Activated naive CD4-positive, alpha-beta T cell treated with anti-CD3 and anti-CD28 coated beads for 36 hours (primary cell): ENCODE measurements at regions not wholly inside any gene's neighbourhood (a gene's known extent, or its start where the extent isn't known, plus 50 kb on each side); places are given as distances from the start of the nearest gene placed in this dataset.

Experiments
- CTCF ChIA-PET: fragments of 350-600 bp; sonication (Branson Sonifier 250); formaldehyde crosslinking; loops from one replicate; lab custom pipeline; 2021; ENCODE audit warnings: antibody characterized with exemption; lab: Charles Lee
- DNase-seq: peaks from one replicate; pipeline ENCODE4 v3.0.0-alpha.2; 2020
- H3K27ac Mint-ChIP-seq: one replicate; pipeline ENCODE4 v1.8.0; 2021; ENCODE audit warnings: mild to moderate bottlenecking, mixed read lengths
- H3K27me3 Mint-ChIP-seq: one replicate; pipeline ENCODE4 v1.8.0; 2021; ENCODE audit warnings: low read depth, mixed read lengths
- H3K36me3 Mint-ChIP-seq: one replicate; pipeline ENCODE4 v1.8.0; 2021; ENCODE audit warnings: low read depth, mixed read lengths
- H3K4me1 Mint-ChIP-seq: one replicate; pipeline ENCODE4 v1.8.0; 2021; ENCODE audit warnings: low read depth, mixed read lengths
- H3K4me3 Mint-ChIP-seq: one replicate; pipeline ENCODE4 v1.8.0; 2021; ENCODE audit warnings: mild to moderate bottlenecking, moderate library complexity, mixed read lengths
- H3K9me3 Mint-ChIP-seq: one replicate; pipeline ENCODE4 v1.8.0; 2021; ENCODE audit warnings: mixed read lengths
- intact Hi-C: fragments of 100-400 bp; cut with micrococcal nuclease; formaldehyde crosslinking; loops from one replicate; pipeline ENCODE4 v1.15.1; 2023

DNA sequence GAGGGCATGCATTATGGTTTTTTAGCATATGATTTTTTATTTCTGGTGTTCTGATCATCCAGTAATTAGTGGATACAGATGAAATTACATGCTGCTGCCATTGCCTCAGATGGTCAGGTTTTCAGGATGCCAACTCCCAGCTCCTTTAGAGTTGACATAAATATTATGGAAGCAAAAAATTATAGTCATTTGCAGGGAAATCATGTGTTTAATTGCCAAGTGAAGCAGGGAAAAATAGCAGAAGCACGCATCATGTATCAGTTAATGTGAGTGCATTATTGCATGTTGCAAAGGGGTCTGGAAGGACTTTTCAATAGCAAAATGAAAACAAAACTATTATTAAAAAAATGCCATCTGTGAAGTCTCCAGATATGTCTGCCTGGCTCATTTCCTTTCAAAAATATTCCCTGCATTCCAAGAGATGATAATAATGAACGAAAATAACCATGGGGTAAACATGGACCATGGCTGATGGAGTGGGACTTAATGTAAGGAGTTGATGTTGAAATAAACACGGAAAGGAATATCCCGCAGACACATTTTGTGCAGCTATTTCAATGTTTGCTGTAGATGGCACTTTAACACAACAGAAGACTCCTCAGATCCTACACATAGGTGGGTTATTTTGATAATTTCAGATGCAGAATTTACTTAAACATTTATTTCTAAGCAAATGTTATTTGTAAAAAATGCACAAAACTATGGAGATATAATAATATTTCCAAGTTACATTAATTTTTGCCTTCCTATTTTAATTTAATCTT is 87.7 kb upstream of the DYNAP start:
- no peaks in the 10 kb centered on the region for H3K4me1 Mint-ChIP-seq
- no peak overlapping the region for H3K27ac Mint-ChIP-seq
- H3K36me3 Mint-ChIP-seq: no peaks in the 10 kb centered on the region
- H3K9me3 Mint-ChIP-seq: no peaks in the 10 kb centered on the region
- no peaks in the 10 kb centered on the region for H3K27me3 Mint-ChIP-seq
- intact Hi-C loops: no loop called here
- H3K4me3 Mint-ChIP-seq: no peak overlapping the region
- no peak for DNase-seq
- CTCF ChIA-PET: no interaction called here

- Mint-ChIP-seq H3K27ac (no peak overlapping the region), H3K27me3 (no peaks in the 10 kb centered on the region), H3K4me3 (no peak overlapping the region), H3K9me3 (no peaks in the 10 kb centered on the region), H3K4me1 (no peaks in the 10 kb centered on the region), H3K36me3 (no peaks in the 10 kb centered on the region)
- intact Hi-C loops: no loop called here
- CTCF ChIA-PET: interaction anchor here (0.6 to 0.7 kb wide), 2 partner anchors 99 to 165 kb away, joined by 3 read pairs; no protein-coding TSS in a partner anchor
- DNase-seq: no peak
Observed at GRCh38 chr18:54506516-54507261, 84.4 kb upstream of the DYNAP start.

GRCh38 chr18:54509793-54510192 is 81.3 kb upstream of the DYNAP start:
- Mint-ChIP-seq H3K27me3 (no peaks in the 10 kb centered on the region), H3K9me3 (no peaks in the 10 kb centered on the region), H3K36me3 (no peaks in the 10 kb centered on the region), H3K27ac (no peak overlapping the region), H3K4me1 (no peaks in the 10 kb centered on the region), H3K4me3 (no peak overlapping the region)
- CTCF ChIA-PET: no interaction called here
- intact Hi-C loops: no loop called here
- no peak for DNase-seq

- no peak overlapping the region for H3K4me3 Mint-ChIP-seq
- CTCF ChIA-PET: no interaction called here
- H3K27ac Mint-ChIP-seq: no peak overlapping the region
Observed at GRCh38 chr18:54515149-54515548, 75.9 kb upstream of the DYNAP start.

DNA sequence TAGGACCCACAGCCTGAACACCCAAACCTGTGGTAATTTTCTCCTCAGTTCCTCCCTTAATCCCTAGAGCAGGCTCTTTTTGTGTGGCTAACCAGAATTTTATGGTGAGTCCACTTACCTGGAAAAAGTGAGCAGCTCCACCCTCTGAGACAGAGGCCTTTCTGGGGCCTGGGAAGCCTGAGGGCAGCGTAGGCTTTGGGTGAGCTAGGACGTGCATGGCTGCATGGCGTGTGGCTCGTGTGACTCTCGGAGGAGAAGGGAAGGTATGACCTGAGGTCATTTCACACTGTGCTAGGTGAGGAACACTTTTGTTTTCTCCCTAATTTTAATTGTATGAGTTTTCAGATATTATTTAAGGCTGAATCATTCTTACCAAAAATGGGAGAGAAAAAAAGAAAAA is 73.5 kb upstream of the DYNAP start:
- CTCF ChIA-PET: no interaction called here
- DNase-seq: no peak
- no peaks in the 10 kb centered on the region for H3K36me3 Mint-ChIP-seq
- intact Hi-C loops: no loop called here
- no peaks in the 10 kb centered on the region for H3K4me1 Mint-ChIP-seq
- no peak overlapping the region for H3K4me3 Mint-ChIP-seq
- no peak overlapping the region for H3K27ac Mint-ChIP-seq
- peaks cover 2% of the 10 kb centered on the region for H3K27me3 Mint-ChIP-seq
- no peaks in the 10 kb centered on the region for H3K9me3 Mint-ChIP-seq

More at GRCh38 chr18:54515149-54515548, 75.9 kb upstream of the DYNAP start:
- intact Hi-C loops: no loop called here
- H3K36me3 Mint-ChIP-seq: no peaks in the 10 kb centered on the region
- H3K4me1 Mint-ChIP-seq: no peaks in the 10 kb centered on the region
- H3K27me3 Mint-ChIP-seq: no peaks in the 10 kb centered on the region
- no peak for DNase-seq
- H3K9me3 Mint-ChIP-seq: no peaks in the 10 kb centered on the region

- intact Hi-C loops: no loop called here
- Mint-ChIP-seq H3K4me1 (no peaks in the 10 kb centered on the region), H3K27me3 (peaks cover 2% of the 10 kb centered on the region), H3K27ac (no peak overlapping the region), H3K36me3 (no peaks in the 10 kb centered on the region), H3K9me3 (no peaks in the 10 kb centered on the region), H3K4me3 (no peak overlapping the region)
- DNase-seq: no peak
- CTCF ChIA-PET: no interaction called here
Observed at GRCh38 chr18:54521846-54522245, 69.2 kb upstream of the DYNAP start.

GRCh38 chr18:54528942-54529376 is 62.1 kb upstream of the DYNAP start:
- H3K27ac Mint-ChIP-seq: no peak overlapping the region
- CTCF ChIA-PET: no interaction called here
- no peaks in the 10 kb centered on the region for H3K9me3 Mint-ChIP-seq
- DNase-seq: no peak
- intact Hi-C loops: no loop called here
- no peak overlapping the region for H3K4me3 Mint-ChIP-seq
- H3K36me3 Mint-ChIP-seq: no peaks in the 10 kb centered on the region
- H3K27me3 Mint-ChIP-seq: peaks cover 7% of the 10 kb centered on the region
- no peaks in the 10 kb centered on the region for H3K4me1 Mint-ChIP-seq

DNA sequence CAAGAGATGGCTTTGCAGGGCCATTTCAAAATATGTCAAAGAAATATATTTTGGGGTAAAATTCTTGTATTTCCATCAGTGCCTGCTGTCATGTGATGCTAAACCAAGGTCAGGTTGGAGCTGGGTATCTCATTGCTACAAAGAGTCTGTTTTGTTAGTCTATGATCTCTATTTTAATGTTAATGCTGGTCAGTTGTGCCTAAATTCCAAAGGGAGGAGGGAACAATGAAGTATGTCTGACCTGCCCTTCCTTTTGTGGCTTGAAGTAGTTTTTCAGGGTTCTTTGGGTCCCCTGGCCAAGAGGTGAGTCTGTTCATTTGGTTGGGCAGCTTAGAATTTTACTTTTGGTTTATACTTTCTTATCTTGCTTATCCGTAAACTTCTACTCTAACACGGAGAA is 61.6 kb upstream of the DYNAP start:
- intact Hi-C loops: no loop called here
- no peak overlapping the region for H3K27ac Mint-ChIP-seq
- no peak overlapping the region for H3K4me3 Mint-ChIP-seq
- DNase-seq: no peak
- no peaks in the 10 kb centered on the region for H3K36me3 Mint-ChIP-seq
- H3K27me3 Mint-ChIP-seq: peaks cover 7% of the 10 kb centered on the region
- CTCF ChIA-PET: no interaction called here
- H3K9me3 Mint-ChIP-seq: no peaks in the 10 kb centered on the region
- no peaks in the 10 kb centered on the region for H3K4me1 Mint-ChIP-seq

GRCh38 chr18:54530285-54530684 is 60.8 kb upstream of the DYNAP start:
- CTCF ChIA-PET: no interaction called here
- intact Hi-C loops: no loop called here
- no peaks in the 10 kb centered on the region for H3K9me3 Mint-ChIP-seq
- no peak for DNase-seq
- H3K4me1 Mint-ChIP-seq: no peaks in the 10 kb centered on the region
- peaks cover 7% of the 10 kb centered on the region for H3K27me3 Mint-ChIP-seq
- H3K27ac Mint-ChIP-seq: no peak overlapping the region
- no peaks in the 10 kb centered on the region for H3K36me3 Mint-ChIP-seq
- no peak overlapping the region for H3K4me3 Mint-ChIP-seq

DNA sequence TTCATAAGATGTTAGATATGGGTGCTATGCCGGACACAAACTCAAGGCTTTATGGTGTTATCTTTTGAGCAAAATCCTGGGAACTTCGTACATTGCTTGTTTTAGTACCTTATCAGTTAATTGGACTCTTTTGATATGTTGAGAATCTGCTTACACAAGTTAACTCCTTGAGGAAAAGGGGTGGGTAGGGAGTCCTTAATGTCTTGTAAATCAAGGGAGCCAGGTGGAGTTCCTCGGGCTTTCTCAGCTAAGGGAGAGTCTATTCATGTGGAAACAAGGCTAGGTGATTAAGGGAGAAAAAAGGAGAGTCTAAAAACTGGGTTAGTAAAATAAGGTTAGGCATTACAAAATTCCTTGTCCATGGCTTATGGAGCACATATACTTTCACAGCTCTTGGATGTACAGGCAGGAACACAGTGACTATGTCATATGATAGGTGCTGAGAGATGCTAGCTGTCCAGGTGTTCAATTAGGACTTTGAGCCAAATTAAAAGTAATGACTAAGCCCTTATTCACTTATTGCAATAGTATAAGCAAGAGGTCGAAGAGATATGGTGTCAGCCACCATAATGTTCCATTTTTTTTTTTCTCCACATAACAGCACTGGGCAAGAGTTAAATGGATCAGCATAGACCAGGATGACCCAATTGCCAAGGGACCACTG is 59.5 kb upstream of the DYNAP start:
- intact Hi-C loops: no loop called here
- DNase-seq: no peak

DNA sequence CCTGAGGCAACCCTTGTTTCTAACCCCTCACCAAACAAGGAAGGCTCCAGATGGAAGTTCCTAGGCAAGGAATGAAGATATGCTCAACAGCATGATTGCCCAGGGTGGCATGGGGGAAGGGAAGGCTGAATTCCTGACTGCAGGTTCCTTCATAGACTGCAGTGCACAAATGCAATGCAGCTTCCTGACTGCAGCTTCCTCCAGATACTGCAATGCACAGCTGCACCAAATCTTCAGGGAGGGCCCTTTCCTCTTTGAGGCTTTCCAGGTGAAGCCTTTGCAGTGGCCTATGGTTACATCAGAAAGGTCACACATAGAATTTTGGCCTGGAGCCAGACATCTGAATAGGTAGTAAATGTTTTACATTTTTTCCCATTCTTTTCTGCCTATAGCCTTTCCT is 58.8 kb upstream of the DYNAP start:
- Mint-ChIP-seq H3K27me3 (peaks cover 7% of the 10 kb centered on the region), H3K4me3 (no peak overlapping the region), H3K27ac (no peak overlapping the region), H3K36me3 (no peaks in the 10 kb centered on the region), H3K9me3 (no peaks in the 10 kb centered on the region), H3K4me1 (no peaks in the 10 kb centered on the region)
- DNase-seq: no peak
- intact Hi-C loops: no loop called here
- CTCF ChIA-PET: no interaction called here

More for the DNA sequence above, 59.5 kb upstream of the DYNAP start:
- Mint-ChIP-seq H3K9me3 (no peaks in the 10 kb centered on the region), H3K4me1 (no peaks in the 10 kb centered on the region), H3K4me3 (no peak overlapping the region), H3K27ac (no peak overlapping the region), H3K27me3 (peaks cover 7% of the 10 kb centered on the region), H3K36me3 (no peaks in the 10 kb centered on the region)
- CTCF ChIA-PET: no interaction called here

GRCh38 chr18:54532962-54533361 is 58.1 kb upstream of the DYNAP start:
- Mint-ChIP-seq H3K9me3 (no peaks in the 10 kb centered on the region), H3K27me3 (peaks cover 7% of the 10 kb centered on the region), H3K36me3 (no peaks in the 10 kb centered on the region), H3K27ac (no peak overlapping the region), H3K4me3 (no peak overlapping the region), H3K4me1 (no peaks in the 10 kb centered on the region)
- no peak for DNase-seq
- CTCF ChIA-PET: no interaction called here
- intact Hi-C loops: no loop called here
